ENCODE measurements at regions not wholly inside any gene's neighbourhood (a gene's known extent, or its start where the extent isn't known, plus 50 kb on each side); places are given as distances from the start of the nearest gene placed in this dataset.

- Histone ChIP-seq H3K9me3 (no peaks in the 10 kb centered on the region), H3K4me2 (no peak overlapping the region), H3K4me1 (no peaks in the 10 kb centered on the region), H3K4me3 (no peak overlapping the region), H3K27ac (no peak overlapping the region)
- POLR2A ChIA-PET = no interaction called here
- DNase-seq (ENCODE audit: low read depth in 1 of 2, low spot score in 1 of 2) (no peak), FAIRE-seq (no peak), ATAC-seq (no peak)
- WGBS (ENCODE audit: missing lambda C conversion rate) = 40% methylated on average over 2 of the region's 2 CpGs
- CTCF ChIA-PET = no interaction called here
- TF ChIP-seq KDM1A (IDR thresholded peaks at IDR 0.05; ENCODE audit: low read depth) = no peak
- TF ChIP-seq NFE2L2 (conservative IDR thresholded peaks at IDR 0.05; ENCODE audit: low read length) = no peak
- TF ChIP-seq NR3C1 (IDR thresholded peaks at IDR 0.05) = no peak
- TF ChIP-seq EP300 (IDR thresholded peaks at IDR 0.05) = no peak
- TF ChIP-seq MAX (IDR thresholded peaks at IDR 0.05) = no peak
- no peak for TF ChIP-seq JUNB (IDR thresholded peaks at IDR 0.05)
- TF ChIP-seq MAZ (IDR thresholded peaks at IDR 0.05; ENCODE audit: borderline replicate concordance, low read depth, low read length) = no peak
- no peak for TF ChIP-seq ESRRA (IDR thresholded peaks at IDR 0.05; ENCODE audit: borderline replicate concordance, low read length)
- TF ChIP-seq TFCP2L1 (CRISPR knock-in tag; IDR thresholded peaks at IDR 0.05) = no peak
- no peak for TF ChIP-seq HOXA7 (CRISPR knock-in tag; IDR thresholded peaks at IDR 0.05)
Measured at GRCh38 chr2:41483226-41483625, 564.6 kb upstream of the PKDCC start.

- Histone ChIP-seq H3K4me1 (no peaks in the 10 kb centered on the region), H3K4me2 (no peak overlapping the region), H3K27ac (no peak overlapping the region), H3K9me3 (no peaks in the 10 kb centered on the region), H3K4me3 (no peak overlapping the region)
- TF ChIP-seq CHD4 (IDR thresholded peaks at IDR 0.05; ENCODE audit: borderline replicate concordance) = no peak
- TF ChIP-seq ZNF302 (CRISPR knock-in tag; IDR thresholded peaks at IDR 0.05) = no peak
- TF ChIP-seq HOXB13 (CRISPR knock-in tag; IDR thresholded peaks at IDR 0.05; ENCODE audit: low read depth) = no peak
- TF ChIP-seq RCOR1 (IDR thresholded peaks at IDR 0.05; ENCODE audit: low read depth, low read length) = no peak
- no peak for TF ChIP-seq CHD2 (IDR thresholded peaks at IDR 0.05; ENCODE audit: low read length, partially characterized antibody)
- TF ChIP-seq ZC3H11A (IDR thresholded peaks at IDR 0.05) = no peak
- TF ChIP-seq EP300 (IDR thresholded peaks at IDR 0.05) = no peak
- no peak for TF ChIP-seq HOXB5 (CRISPR knock-in tag; IDR thresholded peaks at IDR 0.05)
- TF ChIP-seq SMC3 (IDR thresholded peaks at IDR 0.05) = no peak
- TF ChIP-seq MYC (IDR thresholded peaks at IDR 0.05; ENCODE audit: borderline replicate concordance, low read length) = no peak
- no peak for TF ChIP-seq NR3C1 (IDR thresholded peaks at IDR 0.05)
- no peak for TF ChIP-seq MAFK (IDR thresholded peaks at IDR 0.05; ENCODE audit: partially characterized antibody)
- no peak for TF ChIP-seq FOSL2 (IDR thresholded peaks at IDR 0.05)
- TF ChIP-seq FOSL2 (CRISPR knock-in tag; IDR thresholded peaks at IDR 0.05) = no peak
- TF ChIP-seq CBX2 (IDR thresholded peaks at IDR 0.05; ENCODE audit: borderline replicate concordance, low read depth) = no peak
- TF ChIP-seq, protein P1, sequence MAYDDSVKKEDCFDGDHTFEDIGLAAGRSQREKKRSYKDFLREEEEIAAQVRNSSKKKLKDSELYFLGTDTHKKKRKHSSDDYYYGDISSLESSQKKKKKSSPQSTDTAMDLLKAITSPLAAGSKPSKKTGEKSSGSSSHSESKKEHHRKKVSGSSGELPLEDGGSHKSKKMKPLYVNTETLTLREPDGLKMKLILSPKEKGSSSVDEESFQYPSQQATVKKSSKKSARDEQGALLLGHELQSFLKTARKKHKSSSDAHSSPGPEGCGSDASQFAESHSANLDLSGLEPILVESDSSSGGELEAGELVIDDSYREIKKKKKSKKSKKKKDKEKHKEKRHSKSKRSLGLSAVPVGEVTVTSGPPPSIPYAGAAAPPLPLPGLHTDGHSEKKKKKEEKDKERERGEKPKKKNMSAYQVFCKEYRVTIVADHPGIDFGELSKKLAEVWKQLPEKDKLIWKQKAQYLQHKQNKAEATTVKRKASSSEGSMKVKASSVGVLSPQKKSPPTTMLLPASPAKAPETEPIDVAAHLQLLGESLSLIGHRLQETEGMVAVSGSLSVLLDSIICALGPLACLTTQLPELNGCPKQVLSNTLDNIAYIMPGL (CRISPR knock-in tag; IDR thresholded peaks at IDR 0.05; ENCODE audit: borderline replicate concordance) = no peak
- TF ChIP-seq MAX (IDR thresholded peaks at IDR 0.05) = no peak
- DNase-seq (ENCODE audit: low read depth in 1 of 2, low spot score in 1 of 2) (no peak), ATAC-seq (no peak), FAIRE-seq (no peak)
- POLR2A ChIA-PET = no interaction called here
- CTCF ChIA-PET = no interaction called here
- WGBS (ENCODE audit: missing lambda C conversion rate) = 10% methylated on average over 7 of the region's 7 CpGs
Measured at GRCh38 chr2:41483982-41484857, 563.6 kb upstream of the PKDCC start.

DNA sequence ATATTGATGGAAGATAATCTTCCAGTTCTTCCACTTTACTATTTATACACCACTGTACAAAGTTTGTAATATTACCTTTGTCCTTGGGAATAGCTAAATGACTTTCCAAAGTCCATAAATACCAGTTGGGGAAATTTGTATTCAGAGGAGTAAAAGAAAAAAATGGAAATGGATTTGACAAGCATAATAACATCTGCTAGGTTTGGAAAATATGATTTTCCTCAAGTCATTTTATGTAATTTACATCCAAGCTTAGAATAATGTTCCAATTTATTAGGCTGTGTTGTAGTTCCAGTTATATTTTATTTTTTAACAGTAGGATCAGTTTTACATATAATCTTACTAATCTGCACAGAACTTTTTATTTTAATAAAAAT is 563.0 kb upstream of the PKDCC start:
- H3K27ac ChIP-seq = no peak overlapping the region
- no peak for ATAC-seq
- TF ChIP-seq, protein P2, sequence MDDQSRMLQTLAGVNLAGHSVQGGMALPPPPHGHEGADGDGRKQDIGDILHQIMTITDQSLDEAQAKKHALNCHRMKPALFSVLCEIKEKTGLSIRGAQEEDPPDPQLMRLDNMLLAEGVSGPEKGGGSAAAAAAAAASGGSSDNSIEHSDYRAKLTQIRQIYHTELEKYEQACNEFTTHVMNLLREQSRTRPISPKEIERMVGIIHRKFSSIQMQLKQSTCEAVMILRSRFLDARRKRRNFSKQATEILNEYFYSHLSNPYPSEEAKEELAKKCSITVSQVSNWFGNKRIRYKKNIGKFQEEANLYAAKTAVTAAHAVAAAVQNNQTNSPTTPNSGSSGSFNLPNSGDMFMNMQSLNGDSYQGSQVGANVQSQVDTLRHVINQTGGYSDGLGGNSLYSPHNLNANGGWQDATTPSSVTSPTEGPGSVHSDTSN (IDR thresholded peaks at IDR 0.05) = no peak
- TF ChIP-seq CHD2 (IDR thresholded peaks at IDR 0.05; ENCODE audit: low read length, partially characterized antibody) (no peak), MAZ (IDR thresholded peaks at IDR 0.05; ENCODE audit: borderline replicate concordance, low read depth, low read length) (no peak), CBX8 (IDR thresholded peaks at IDR 0.05) (no peak)
- TF ChIP-seq, protein P3, sequence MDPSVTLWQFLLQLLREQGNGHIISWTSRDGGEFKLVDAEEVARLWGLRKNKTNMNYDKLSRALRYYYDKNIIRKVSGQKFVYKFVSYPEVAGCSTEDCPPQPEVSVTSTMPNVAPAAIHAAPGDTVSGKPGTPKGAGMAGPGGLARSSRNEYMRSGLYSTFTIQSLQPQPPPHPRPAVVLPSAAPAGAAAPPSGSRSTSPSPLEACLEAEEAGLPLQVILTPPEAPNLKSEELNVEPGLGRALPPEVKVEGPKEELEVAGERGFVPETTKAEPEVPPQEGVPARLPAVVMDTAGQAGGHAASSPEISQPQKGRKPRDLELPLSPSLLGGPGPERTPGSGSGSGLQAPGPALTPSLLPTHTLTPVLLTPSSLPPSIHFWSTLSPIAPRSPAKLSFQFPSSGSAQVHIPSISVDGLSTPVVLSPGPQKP (IDR thresholded peaks at IDR 0.05; ENCODE audit: low read depth, low read length) = no peak
- H3K9me3 ChIP-seq = no peaks in the 10 kb centered on the region
- POLR2A ChIA-PET = no interaction called here
- CTCF ChIA-PET = no interaction called here
- no peak for FAIRE-seq
- DNase-seq (ENCODE audit: low read depth in 1 of 2, low spot score in 1 of 2) = no peak
- H3K4me2 ChIP-seq = no peak overlapping the region
- H3K4me1 ChIP-seq = no peaks in the 10 kb centered on the region
- no peak overlapping the region for H3K4me3 ChIP-seq

Measured in A549 (cell line).